GM18520 (cell line): ENCODE measurements at regions not wholly inside any gene's neighbourhood (a gene's known extent, or its start where the extent isn't known, plus 50 kb on each side); places are given as distances from the start of the nearest gene placed in this dataset.

ENCODE experiments used
- ATAC-seq: cut with Tn5 transposase; IDR thresholded peaks from one replicate; pipeline ENCODE4 v1.9.1; 2021; ENCODE audit not compliant: unreplicated experiment

DNA sequence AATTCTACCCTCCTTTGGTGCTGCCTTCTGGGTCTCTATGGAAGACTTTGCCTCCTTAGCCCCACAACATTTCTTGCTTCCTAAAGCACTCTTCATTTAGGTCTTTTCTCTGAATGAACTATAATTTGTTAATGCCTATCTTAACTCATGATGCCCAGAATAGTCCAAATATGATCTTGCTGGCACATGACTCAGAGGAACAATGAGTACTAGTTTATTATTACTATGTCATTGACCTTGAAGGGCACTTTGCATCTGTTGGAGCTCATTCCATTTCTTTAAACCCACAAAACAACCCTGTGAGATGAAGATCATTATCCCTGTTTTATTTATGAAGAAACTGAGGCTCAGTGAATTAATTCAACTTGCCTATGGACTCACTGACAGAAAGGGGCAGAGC, 320.2 kb upstream of the PLET1 start:
- no peak for ATAC-seq

DNA sequence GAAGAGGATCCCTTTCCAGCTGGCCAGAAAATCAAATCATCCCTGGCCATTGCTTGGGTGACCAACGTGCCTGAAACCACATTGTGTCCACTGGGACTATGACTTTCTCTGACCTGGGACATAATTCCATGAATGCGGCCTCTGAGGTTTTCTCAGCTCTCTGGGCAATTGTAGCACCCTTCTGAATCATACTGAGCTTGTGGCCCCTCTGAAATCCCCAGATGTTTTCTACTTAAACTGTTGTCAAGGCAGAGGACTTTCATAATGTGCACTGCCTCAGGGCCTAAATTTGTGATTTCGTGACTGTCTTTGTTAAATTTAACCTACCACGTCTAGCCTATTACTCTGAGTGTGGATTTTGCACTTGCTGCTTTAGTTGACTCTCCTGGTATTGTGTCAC, 321.1 kb upstream of the PLET1 start:
- ATAC-seq = no peak

DNA sequence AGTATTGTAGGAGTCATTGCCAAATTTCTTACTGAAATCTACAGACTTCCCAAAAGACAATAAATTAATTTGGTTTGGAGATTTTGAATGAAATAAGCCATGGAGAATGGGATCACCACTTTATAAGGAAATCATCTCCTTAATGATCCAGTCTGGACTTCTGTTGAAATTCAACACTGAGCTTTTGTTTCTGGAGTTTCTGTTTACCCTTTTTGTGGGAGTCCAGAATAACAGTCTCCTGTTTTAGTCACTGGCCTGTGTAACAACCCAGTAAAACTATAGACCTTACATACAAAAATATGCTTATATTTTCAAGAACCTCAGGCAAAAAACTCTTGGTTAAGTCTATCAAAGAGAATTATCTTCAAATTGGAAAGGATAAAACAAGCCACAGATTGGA, 321.7 kb upstream of the PLET1 start:
- no peak for ATAC-seq

DNA sequence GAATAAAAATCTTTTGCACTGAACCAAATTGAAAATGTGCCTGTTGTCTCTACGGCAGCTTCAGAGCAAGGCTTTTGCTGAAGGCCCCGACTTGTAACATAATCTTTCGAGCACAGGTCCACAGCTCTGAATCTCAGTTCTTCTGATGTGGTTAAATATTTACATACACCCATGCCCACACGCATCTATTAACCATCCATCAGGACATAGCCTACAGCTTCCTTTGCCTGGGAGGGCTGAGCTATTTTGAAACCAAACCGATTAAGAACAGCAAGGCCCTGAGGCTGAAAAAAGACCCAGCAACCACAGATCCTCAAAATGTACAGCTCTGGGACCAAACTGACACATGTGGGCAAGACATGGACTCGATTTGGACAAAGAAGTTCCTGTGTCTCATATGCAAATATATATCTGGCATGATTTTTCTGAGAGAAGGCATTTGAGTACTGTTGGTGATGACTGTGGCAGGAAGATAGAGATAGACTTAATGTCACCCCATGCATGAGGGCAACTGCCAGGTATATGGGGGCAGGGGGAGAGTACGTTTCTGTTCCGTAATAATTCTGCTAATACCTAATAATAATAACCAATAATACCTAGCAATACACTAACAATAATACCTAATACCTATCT, 322.7 kb upstream of the PLET1 start:
- ATAC-seq = peak; percentile 75

DNA sequence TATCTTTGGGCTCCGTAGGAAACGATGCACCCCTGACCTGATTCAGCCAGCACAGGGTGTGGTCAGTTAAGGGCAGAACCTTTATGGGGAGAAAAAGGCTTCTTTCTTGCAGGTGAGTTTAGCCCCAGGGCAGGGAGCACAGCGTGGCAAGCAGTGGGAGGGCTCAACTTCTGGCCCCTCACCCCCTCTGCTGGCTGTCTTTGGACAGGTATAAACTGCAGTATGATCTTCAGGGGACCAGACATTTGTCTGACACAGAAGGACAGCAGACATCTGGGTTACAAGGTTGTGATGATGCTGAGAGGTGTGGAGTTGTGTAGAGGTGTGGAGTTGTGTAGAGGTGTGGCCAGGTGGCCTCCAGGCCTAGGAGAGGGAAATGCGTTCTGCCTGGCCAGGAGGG, 324.0 kb upstream of the PLET1 start:
- ATAC-seq = no peak

DNA sequence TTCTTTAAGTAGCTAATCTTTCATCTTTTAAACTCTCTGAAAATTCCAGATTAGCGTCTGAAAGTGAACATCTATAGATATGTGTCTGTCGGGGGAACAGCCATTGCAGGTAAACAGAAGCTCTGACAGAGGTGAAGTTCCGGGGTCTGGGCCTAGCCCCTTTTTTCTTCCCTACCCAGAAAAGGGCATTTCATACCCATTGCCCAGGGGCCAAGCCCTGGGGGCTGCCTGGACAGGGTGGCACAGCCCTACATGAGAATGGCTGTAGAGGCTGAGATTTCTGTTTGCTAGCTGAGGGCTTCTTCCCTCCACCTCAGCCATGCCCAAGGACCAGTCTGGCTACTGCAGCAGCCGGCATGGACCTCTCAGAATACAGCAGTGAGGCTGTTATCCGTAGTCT, 327.0 kb upstream of the PLET1 start:
- no peak for ATAC-seq

DNA sequence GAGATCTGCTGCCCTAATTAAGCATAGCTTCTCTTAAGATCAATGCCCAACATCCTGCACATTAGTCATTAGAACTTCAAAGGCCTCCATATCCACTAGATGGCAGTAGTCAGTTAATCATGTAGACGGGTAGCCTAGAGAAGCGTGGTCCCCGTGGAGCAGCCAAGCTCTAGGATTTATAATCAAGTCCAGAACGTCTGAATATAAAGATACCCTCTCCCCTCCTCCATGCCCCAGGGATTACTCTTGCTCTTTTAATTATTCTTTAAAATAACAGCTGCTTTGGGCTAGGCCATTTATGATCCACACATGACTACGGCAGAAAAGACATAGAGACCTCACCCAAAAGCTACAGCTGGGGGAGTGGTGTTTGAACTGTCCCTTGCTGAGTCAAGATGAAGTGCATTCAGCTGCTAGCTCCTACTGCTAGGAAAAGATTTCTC, 327.6 kb upstream of the PLET1 start:
- ATAC-seq = peak; percentile 36

DNA sequence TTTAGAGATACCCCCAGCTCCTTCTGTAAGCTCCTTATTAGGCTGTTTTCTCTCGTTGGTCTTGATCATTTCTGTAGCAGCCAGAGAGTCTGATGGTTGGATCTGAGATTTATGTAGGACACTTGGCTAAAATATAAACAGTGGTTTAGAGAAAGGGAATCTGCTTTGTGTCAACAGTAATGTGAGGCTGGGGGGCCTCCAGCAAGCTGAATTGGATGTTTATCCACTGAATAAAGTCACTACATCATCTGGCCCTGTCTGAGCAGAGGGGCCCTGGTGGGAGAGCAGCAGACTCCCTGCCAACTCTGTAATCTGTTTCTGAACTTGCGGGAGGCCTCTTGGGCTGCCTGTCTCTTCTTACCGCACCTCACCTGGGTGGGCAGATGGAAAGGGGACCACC, 328.5 kb upstream of the PLET1 start:
- ATAC-seq = no peak

DNA sequence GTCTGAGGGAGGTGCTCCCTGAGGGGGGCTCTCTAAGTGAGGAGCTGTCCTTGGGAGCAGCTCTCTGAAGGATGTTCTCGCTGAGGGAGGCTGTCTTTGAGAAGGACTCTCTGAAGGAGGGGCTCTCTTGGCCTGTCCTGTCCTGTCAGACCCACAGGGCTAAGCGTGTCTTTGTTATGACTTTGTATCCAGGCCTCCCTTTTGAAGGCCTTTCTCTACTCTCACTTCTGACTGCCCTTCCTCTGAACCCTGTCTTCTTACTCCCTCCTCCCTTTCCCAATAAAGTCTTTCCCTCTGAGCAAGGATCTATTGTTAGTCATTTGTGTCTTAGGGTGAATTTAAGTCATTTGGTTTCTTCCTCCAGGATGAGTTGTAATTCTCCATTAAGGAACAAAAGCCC, 330.1 kb upstream of the PLET1 start:
- no peak for ATAC-seq

DNA sequence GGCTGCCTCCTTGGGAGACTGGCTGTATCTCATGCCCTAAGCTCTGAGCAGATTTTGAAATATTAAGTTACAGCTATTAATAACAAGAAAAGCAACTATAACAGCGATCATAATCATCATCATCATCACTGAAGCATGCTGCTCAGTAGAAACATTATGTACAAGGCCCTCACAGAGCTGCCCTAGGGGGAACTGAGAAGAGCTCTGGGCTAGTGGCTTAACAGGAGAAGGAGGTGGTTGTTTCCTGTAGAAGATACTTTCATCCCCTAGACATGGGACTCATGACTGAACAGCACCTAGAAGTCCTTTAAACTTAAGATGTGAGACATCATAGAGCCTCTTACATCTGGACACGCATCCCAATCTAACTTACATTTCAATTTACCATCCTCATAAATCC, 332.8 kb upstream of the PLET1 start:
- no peak for ATAC-seq

DNA sequence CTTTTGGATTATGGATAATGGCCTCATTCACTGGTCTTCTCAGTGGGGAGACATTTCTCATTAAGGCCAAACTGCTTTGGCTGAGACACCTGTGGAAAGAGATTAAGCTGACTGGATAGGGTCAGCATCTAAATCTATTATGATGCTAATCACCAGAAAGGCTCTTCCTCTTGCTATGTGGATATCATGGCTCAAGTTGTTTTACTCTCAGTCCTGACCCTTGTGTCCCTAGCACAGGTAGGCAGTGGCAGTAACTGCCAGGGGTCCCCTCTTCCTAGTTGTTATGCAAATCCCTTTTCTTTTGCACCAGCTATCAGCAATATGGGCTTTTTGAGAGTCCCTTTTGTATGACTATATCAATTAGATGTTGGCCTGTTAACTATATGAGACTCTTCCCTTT, 335.7 kb upstream of the PLET1 start:
- no peak for ATAC-seq

DNA sequence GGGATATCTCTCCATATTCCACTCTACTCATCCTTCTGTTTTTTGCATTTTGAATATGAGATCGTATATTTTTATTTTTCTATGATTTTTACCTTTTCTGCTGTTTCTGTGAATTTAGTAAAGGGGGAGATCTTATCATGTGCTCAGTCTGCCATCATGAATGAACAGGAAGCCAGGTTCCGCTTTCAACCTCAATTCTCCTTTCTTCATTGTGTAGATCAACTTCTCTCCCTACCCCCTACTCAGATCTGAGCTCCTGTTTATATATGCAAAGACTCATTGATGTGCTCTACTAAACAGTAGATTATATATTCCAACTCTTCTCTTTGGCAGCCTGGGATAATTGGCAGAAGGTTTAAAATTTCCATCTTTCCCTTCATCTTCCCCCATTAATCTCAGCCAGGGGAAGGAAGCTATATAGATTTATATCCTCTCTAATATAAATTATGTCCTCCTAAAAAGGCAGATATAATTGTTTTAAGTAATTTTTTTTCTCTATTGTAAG, 336.7 kb upstream of the PLET1 start:
- no peak for ATAC-seq

DNA sequence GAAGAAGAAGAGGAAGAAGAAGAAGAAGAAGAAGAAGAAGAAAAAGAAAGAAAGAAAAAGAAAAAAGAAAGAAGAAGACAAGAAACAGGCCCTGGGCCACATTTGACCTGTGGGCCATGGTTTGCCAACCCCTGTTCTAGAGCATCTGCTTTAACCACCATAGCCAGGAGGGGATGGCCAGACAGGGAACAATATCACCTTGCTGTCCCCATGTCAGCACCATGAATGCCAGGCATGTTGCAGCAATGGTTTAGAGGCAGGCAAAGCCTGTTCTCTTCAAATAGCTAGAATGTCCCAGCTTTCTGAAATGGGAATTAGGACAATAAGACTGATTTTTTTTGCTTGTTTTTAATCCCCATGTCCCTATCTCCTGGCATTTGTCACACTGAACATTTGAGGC, 338.6 kb upstream of the PLET1 start:
- no peak for ATAC-seq

DNA sequence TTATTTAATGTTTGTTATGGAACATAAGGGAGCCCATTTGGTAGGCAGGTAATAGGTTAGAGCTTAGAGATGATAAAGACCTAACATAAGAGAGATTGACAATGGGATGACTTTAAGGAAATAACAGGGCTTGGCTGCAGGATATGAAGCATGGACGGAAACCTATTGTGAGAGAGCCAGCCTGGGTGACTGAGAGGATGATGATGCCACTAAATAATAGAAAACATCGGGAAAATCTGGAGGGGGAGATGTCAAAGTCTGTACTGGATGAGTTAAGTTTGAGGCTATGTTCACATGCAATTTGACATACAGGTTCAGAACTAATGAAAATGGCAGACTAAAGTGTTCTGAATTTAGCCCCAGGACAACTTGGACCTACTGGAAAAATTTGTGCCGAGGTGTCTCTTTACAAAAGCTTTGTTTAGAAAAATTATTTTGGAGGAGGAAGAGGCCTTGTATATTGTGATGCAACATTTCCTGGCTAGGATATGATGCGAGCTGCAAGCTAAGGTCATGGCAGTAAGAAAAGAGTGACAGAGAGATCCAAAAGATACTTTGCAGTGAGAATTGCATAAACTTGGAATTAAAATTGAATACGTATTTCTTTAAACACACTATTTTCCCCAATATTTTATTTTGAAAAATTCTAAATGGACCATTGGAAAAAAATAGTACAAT, 339.3 kb upstream of the PLET1 start:
- ATAC-seq = no peak

DNA sequence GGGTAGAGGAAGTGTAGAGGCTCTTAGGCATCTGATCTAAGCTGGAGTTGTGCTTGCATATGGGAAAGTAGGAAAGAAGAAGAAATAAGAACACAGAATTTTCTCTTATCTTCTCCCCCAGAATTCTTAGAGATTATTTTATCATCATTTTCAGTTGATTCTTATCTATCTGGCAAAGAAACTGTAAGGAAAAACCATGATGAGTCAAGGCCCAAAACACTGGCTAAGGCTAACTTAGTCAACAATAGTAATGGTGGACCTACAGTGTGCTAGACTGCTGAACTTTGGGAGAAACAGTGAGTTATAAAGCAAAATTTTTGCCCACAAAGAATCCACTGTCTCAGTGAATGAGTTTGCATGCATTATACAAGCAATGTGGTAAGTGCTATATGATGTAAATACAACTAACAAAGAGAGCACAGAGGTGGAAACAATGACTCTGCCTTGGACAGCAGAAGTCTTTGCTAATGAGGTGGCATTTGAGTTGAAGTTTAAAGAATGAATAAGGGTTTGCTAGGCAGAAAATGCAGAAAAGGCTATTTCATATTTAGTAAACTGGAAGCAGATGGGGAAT, 344.5 kb upstream of the PLET1 start:
- ATAC-seq = no peak

DNA sequence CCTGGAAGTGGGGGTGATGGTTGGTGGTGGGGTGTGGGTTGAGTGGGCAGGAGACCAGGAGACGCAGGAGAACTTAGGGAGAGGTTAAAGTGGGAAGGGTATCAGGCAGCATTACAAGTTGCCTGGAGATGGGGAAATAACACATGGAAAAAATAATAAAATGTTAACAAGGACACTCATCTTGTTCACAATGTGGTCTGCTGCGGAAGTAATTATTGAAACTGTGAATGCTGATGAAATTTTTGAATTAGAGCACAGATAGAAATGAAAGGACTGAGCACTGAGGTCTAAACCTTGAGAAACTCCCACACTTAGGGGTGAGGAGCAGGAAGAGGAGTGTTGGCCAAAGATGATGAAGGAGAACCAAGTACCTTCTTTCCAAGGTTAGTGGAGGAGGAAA, 346.0 kb upstream of the PLET1 start:
- no peak for ATAC-seq

DNA sequence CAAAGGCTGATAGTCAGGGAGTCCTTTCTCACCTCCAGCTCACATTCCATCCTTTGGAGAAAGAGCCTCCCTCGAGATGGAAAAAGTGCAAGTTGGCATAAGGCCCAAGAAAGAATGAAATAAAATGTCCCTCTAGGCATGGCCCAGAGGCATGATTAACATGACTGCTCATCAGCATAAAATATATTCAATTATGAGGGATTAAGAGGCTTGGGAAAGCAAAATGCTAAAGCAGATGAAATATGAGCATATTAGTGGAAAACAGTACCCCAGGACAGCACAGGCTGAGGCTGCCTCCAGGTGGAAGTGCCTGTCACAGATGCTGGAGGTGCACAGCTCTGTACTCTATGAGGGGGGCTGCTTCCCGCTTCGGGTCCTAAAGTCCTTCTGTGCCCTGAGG, 347.8 kb upstream of the PLET1 start:
- no peak for ATAC-seq

DNA sequence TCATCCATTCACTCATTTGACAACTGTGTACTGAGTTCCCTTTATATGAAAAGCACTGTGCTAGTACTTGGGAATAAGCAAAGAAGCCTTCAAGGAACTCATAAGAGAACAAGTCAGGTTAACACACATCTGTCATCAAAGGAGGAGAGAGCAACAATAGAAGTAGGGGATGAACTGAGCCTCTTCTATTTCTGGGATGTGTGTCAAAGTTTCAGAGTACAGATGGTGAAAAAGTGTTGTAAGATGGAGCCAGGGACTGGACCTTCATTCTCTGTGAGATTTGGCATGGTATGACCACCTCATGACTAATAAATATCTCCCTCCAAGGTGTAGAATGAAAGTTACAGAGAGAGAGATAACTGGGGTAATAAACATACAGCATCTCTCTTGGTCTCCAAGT, 349.8 kb upstream of the PLET1 start:
- no peak for ATAC-seq

DNA sequence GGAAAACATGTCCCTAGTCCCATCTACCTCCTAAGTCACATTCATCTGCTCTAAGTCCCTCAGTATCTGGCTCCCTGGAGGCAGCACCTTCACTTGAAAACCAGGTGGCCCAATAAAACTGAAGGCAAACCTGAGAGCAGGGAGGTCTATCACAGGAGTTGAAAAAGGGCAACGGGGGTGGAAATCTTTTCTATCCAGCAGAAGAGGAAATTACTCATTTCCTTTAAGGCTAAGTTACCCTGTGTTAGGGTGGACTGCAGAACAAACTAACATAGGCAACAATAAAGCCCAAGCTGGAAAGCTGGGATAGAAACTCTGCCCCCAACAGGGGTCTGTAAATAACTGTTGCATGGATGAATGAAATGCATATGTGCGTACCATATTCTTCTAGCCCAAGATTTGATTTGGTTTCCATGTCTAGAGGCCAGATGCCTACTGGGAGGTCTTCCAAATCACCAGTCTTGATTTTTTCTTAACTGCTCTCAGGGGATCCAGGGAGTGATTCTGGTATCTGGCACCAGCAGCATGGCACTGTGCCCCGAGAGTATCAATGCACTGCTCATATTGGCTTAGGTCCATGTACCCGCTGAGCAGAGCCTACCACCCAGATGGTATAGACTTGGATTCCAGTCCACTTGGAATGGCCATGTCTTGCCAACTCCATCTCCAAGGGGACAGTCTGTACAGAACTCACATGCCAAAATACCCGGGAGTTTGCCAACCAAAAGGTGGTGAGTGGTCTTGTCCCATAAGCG, 350.0 kb upstream of the NCAM1 start:
- ATAC-seq = no peak

DNA sequence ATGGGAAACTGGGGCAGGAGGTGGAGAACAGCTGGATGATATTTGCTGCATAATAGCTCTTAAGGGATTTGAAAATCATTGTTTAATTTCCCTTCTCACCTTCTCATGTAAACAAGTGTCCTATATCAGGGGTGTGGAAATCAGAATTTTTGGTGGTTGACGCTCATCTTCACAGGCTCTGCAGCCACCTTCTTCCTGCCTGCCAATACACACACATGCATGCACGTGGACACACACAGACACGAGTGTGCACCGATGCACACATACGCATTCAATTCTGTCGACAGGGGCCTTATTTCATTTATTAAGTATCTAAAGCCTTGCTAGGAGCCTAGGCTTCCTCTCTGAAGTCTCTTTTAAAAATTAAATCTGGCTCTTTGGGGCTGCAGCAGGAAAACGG, 349.4 kb upstream of the NCAM1 start:
- no peak for ATAC-seq

DNA sequence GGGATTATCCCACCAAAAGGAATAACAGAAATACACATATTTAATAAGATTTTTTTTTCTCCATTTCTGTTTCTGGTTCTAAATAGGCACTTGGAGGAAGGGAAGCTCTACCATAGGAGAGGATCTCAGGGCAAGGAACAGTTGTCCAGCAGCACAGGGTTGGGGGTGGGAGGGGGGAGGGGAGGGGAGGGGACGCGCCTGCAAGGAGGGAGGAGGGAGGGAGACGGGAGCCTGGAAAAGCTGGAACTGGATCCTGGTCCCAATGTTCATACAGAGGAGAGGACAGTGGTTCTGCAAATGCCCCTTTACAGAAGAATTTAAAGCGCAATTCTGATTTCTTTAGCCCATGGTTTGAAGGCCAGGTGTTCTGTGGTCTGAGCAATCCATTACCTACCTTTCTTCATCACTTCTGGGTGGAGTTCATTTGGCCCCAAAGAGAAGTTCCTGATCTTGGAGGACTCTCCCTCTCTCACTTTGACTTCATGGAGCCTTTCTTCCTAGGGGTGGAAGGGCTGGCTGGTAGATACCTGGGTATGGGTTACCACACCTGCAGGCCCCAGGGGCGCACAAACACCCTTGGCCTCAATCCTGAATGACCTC, 348.9 kb upstream of the NCAM1 start:
- no peak for ATAC-seq
